IPS-18a (cell line): ENCODE measurements at regions not wholly inside any gene's neighbourhood (a gene's known extent, or its start where the extent isn't known, plus 50 kb on each side); places are given as distances from the start of the nearest gene placed in this dataset.

ENCODE experiments used
- H3K27ac ChIP-seq: one replicate; pipeline ENCODE4 v1.5.1; 2013; ENCODE audit warnings: low read length
- H3K27me3 ChIP-seq: one replicate; pipeline ENCODE4 v1.6.1; 2013; ENCODE audit warnings: mild to moderate bottlenecking, low read length; ENCODE audit not compliant: control insufficient read depth, insufficient read depth
- H3K36me3 ChIP-seq: one replicate; pipeline ENCODE4 v1.6.1; 2013; ENCODE audit warnings: low read depth, low read length; ENCODE audit not compliant: control insufficient read depth
- H3K4me1 ChIP-seq: one replicate; pipeline ENCODE4 v1.6.1; 2013; ENCODE audit warnings: low read depth, low read length; ENCODE audit not compliant: control insufficient read depth
- H3K4me3 ChIP-seq: one replicate; pipeline ENCODE4 v1.5.1; 2013; ENCODE audit warnings: low read length
- H3K9ac ChIP-seq: one replicate; pipeline ENCODE4 v1.6.1; 2013; ENCODE audit warnings: mild to moderate bottlenecking, low read length, moderate library complexity
- H3K9me3 ChIP-seq: one replicate; pipeline ENCODE4 v1.6.1; 2013; ENCODE audit warnings: low read depth, low read length; ENCODE audit not compliant: control insufficient read depth

DNA sequence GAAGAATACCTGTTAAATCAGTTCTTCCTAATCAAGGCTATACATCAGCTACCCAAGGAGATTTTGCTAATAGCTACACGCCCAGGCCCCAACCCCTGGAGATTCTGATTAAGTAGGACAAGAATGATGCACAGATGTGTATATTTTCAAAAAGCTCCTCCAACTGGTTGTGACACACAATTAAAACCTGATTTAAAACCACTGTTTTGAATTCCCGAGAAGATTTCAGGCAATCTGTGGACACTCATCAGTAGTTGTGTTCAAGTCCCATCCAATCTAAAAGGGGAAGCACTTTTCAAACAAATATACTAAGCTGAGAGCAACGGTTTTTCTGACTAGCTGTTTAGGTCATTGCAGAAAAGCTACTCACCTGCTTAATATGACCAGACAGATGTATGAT is 118.9 kb upstream of the NHSL1 start:
- Histone ChIP-seq H3K36me3 (no peaks in the 10 kb centered on the region), H3K9me3 (no peaks in the 10 kb centered on the region), H3K4me1 (peaks cover 4% of the 10 kb centered on the region), H3K27ac (no peak overlapping the region), H3K4me3 (no peak overlapping the region), H3K27me3 (no peaks in the 10 kb centered on the region), H3K9ac (no peak overlapping the region)

DNA sequence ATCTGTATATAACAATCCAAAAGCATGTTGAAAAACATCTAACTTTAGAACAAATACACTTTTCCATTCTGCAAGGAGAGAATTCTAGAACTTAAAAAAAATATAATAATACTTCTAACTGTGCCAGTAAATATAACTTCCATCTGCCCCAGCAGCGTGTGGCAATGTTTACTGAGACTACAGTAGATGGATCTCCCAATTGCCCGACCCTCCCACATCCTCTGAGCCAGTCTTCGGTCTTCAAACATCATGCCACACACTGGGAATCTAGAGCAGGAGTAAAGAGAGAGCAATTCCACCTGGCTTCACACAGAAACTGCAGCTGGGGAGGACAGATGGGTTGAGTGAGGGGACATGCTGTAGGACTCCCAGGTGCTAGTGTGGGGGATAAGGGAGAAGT is 121.3 kb upstream of the NHSL1 start:
- peaks cover 4% of the 10 kb centered on the region for H3K4me1 ChIP-seq
- no peak overlapping the region for H3K27ac ChIP-seq
- no peaks in the 10 kb centered on the region for H3K9me3 ChIP-seq
- H3K36me3 ChIP-seq, result no peaks in the 10 kb centered on the region
- H3K9ac ChIP-seq, result no peak overlapping the region
- no peak overlapping the region for H3K4me3 ChIP-seq
- no peaks in the 10 kb centered on the region for H3K27me3 ChIP-seq

DNA sequence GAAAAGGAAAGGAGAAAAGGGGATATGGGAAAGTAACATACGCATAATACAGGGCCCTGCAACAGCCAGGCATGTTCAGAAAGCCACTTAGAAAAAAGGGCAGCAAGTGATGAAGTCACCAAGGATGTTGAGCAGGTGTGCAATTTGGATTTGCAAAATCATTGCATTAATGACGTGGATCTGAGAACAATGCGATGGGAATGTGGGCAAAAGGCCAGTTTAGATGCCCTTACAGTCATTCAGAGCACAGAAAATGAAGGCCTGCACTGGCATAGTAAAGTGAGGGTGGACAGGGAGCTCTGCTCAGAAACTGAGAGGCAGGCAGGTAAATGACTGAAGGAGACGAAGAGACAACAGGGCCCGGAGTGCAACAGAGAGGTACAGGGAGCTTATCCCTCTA is 123.7 kb upstream of the NHSL1 start:
- Histone ChIP-seq H3K27me3 (no peaks in the 10 kb centered on the region), H3K4me1 (peaks cover 4% of the 10 kb centered on the region), H3K9ac (no peak overlapping the region)

DNA sequence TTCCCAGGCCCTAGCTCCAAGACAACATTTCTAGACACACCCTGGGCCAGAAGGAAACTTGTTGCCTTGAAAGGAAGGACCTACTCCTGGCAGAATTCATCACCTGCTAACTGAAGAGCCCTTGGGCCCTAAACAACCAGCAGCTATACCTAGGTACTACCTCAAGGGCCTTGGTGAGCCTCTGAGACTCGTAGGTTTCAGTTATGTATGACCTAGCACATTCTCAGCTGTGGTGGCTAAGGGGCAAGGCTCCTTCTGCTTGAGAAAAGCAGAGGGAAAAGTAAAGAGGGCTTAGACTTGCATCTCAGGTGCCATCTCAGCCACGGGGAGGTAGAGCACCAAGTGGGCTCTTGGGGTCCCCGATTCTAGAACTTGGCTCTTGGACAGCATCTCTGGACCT is 132.3 kb upstream of the NHSL1 start:
- Histone ChIP-seq H3K4me1 (no peaks in the 10 kb centered on the region), H3K9ac (no peak overlapping the region), H3K4me3 (no peak overlapping the region), H3K36me3 (no peaks in the 10 kb centered on the region), H3K27me3 (no peaks in the 10 kb centered on the region), H3K9me3 (no peaks in the 10 kb centered on the region), H3K27ac (no peak overlapping the region)

More for the DNA sequence above, 123.7 kb upstream of the NHSL1 start:
- Histone ChIP-seq H3K4me3 (no peak overlapping the region), H3K9me3 (no peaks in the 10 kb centered on the region), H3K36me3 (no peaks in the 10 kb centered on the region), H3K27ac (no peak overlapping the region)

DNA sequence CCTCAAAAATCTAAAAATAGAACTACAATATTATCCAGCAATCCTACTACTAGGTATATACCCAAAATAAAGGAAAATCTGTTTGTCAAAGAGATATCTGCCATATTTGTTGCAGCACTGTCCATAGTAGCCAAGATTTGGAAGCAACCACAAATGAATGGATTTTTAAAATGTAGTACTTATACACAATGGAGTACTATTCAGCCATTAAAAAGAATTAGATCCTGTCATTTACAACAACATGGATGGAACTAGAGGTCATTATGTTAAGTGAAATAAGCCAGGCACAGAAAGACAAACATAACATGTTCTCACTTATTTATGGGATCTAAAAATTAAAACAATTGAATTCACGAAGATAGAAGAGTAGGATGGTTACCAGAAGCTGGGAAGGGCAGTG is 135.7 kb upstream of the CCDC28A start:
- no peaks in the 10 kb centered on the region for H3K9me3 ChIP-seq
- H3K9ac ChIP-seq, result no peak overlapping the region
- no peak overlapping the region for H3K4me3 ChIP-seq
- H3K36me3 ChIP-seq, result no peaks in the 10 kb centered on the region
- H3K27me3 ChIP-seq, result no peaks in the 10 kb centered on the region
- peaks cover 3% of the 10 kb centered on the region for H3K4me1 ChIP-seq
- no peak overlapping the region for H3K27ac ChIP-seq

DNA sequence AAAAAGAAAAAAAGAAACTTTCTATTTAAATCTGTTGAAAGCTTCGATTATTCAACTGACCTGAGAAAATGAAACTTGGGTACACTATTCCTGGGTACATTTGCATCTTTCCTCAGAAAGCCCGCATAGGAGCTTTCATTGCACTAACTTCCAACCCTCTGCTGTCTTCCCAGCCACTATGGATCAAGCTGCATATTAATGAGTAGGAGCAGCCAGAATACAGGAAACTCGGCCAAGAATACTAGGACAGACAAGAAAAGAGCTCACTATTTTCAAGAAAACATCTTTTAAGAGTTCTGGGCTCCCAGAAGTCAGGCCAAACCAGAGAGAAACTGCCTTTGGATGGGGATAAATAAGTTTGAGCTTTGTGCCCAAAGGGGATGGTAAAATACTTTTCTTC is 135.0 kb upstream of the CCDC28A start:
- no peaks in the 10 kb centered on the region for H3K9me3 ChIP-seq
- H3K27ac ChIP-seq, result no peak overlapping the region
- H3K4me1 ChIP-seq, result peaks cover 3% of the 10 kb centered on the region
- H3K4me3 ChIP-seq, result no peak overlapping the region
- H3K27me3 ChIP-seq, result no peaks in the 10 kb centered on the region
- H3K9ac ChIP-seq, result no peak overlapping the region
- H3K36me3 ChIP-seq, result no peaks in the 10 kb centered on the region

DNA sequence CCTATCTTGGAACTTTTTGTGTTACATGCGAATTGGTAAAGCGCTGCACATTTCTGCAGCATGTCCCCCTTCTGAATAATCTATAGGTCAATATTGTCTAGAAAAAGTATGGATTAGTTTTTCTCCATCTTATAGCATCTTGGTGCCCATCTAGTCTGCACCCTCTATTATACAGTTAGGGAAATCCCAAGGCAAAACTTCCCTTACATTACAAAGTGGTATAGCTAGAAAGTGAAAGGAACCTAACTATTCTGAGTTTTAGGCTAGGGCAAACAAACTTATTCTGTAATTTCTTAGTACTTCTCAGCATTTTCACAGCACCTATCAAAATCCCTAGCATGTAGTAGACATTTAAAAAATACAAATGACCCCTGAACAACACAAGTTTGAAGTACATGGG is 133.5 kb upstream of the CCDC28A start:
- no peaks in the 10 kb centered on the region for H3K27me3 ChIP-seq
- H3K4me3 ChIP-seq, result no peak overlapping the region
- H3K9me3 ChIP-seq, result no peaks in the 10 kb centered on the region
- no peak overlapping the region for H3K9ac ChIP-seq
- peaks cover 3% of the 10 kb centered on the region for H3K4me1 ChIP-seq
- no peak overlapping the region for H3K27ac ChIP-seq
- H3K36me3 ChIP-seq, result no peaks in the 10 kb centered on the region

DNA sequence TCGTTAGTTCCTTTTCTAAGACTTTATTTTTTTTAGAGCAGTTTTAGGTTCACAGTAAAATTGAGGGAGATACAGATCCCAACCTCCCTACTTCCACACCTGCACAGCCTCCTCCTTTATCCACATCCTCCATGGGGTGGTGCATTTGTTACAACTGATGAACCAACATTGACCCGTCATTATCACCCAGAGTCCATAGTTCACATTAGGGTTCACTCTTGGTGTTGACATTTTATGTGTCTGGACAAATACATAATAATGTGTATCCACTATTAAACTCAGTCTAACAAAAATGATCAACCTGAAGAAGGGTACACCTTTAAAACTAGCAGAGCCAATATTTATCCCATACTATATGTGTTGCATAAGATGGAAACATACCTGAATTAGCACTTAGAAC is 130.4 kb upstream of the CCDC28A start:
- Histone ChIP-seq H3K4me1 (peaks cover 3% of the 10 kb centered on the region), H3K9ac (no peak overlapping the region)

DNA sequence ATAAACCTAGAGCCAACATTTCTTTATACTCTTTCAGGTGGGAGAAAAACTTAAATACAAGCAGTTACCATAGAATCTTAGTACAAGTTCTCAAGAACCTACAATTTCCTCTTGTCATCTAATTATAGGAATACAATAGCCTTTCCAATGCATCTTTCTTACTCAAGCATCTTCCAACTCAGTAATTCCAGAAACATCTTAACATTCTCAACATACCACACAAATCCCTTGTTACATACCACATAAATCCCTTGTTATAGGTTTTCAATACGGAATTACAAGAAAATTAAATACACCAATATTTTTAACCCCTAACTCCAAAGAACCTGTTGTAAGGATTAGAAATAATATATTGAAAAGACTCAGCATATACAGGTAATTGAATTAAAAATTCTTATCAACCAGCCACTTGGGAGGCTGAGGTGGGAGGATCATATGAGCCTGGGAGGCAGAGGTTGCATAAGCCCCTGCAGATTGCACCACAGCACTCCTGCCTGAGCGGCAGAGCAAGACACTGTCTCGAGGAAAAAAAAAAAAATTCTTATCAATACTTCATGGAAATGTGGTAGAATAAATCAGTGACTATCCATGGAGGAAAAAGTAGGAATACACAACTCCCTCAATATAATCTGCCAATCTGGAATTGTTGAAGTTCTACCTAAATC is 127.5 kb upstream of the CCDC28A start:
- no peak overlapping the region for H3K27ac ChIP-seq

More for the DNA sequence above, 130.4 kb upstream of the CCDC28A start:
- H3K9me3 ChIP-seq, result no peaks in the 10 kb centered on the region
- H3K27me3 ChIP-seq, result no peaks in the 10 kb centered on the region
- H3K27ac ChIP-seq, result no peak overlapping the region
- no peaks in the 10 kb centered on the region for H3K36me3 ChIP-seq
- no peak overlapping the region for H3K4me3 ChIP-seq

DNA sequence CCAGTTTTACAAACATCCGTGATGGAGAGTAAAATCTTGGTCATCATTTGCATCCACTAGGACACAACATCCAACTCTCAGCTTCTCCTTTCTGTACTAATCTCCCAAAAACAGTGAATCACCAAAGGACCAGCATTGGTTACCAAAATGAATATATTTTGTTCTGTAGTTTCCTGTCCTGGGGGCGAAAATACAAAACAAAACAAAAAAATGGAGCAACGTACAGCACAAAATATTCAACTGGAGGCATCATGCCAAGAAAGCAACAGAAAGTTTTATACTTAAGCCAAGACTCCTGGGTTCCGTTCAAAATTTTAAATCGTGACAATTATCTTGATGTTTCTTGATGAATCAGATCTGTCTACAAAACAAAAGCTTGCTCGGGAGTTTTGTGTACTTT is 126.6 kb upstream of the CCDC28A start:
- H3K36me3 ChIP-seq, result no peaks in the 10 kb centered on the region
- H3K27ac ChIP-seq, result no peak overlapping the region
- no peaks in the 10 kb centered on the region for H3K27me3 ChIP-seq
- H3K4me1 ChIP-seq, result no peaks in the 10 kb centered on the region
- no peaks in the 10 kb centered on the region for H3K9me3 ChIP-seq
- H3K4me3 ChIP-seq, result no peak overlapping the region
- H3K9ac ChIP-seq, result no peak overlapping the region

More for the DNA sequence above, 127.5 kb upstream of the CCDC28A start:
- Histone ChIP-seq H3K4me3 (no peak overlapping the region), H3K4me1 (no peaks in the 10 kb centered on the region), H3K27me3 (no peaks in the 10 kb centered on the region), H3K9ac (no peak overlapping the region), H3K9me3 (no peaks in the 10 kb centered on the region), H3K36me3 (no peaks in the 10 kb centered on the region)

DNA sequence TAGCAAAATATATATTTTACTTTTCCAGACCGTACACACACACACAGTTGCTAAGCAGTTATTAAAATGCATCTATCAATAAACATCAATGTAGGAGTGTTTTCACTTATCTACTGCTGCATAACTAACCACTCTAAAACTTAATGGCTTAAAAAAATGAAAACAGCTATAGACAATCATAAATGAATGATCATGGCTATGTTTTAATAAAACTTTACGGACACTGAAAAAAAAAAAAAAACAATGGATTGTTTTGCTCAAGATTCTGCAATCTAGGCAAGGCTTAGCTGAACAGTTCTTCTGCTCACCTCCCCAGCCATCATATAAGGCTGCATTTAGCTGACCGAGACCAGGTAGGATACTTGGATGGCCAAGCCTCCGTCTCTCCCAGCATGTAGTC is 125.4 kb upstream of the CCDC28A start:
- Histone ChIP-seq H3K27me3 (no peaks in the 10 kb centered on the region), H3K9ac (no peak overlapping the region), H3K27ac (no peak overlapping the region), H3K4me3 (no peak overlapping the region), H3K9me3 (no peaks in the 10 kb centered on the region), H3K4me1 (no peaks in the 10 kb centered on the region), H3K36me3 (no peaks in the 10 kb centered on the region)

DNA sequence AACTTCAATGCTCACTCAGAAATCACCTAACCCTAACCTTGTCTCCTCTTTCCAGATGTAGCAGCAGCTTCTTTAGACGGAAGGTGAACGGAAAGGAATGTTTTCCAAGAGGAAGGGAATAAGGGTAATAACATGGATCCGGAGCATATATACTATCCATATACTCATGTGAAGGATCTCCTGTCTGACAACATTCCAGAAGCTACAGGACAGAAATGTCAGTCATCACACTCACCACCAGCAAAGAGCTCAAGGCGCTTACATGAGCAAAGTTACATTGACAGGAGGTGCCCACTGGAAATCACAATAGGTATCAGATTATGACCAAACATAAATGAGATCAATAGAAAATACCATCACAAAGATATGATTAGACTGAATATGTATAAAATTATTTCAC is 122.1 kb upstream of the CCDC28A start:
- Histone ChIP-seq H3K4me1 (no peaks in the 10 kb centered on the region), H3K4me3 (no peak overlapping the region), H3K36me3 (no peaks in the 10 kb centered on the region), H3K27me3 (no peaks in the 10 kb centered on the region), H3K9ac (no peak overlapping the region), H3K9me3 (no peaks in the 10 kb centered on the region), H3K27ac (no peak overlapping the region)
